ENCODE measurements at regions not wholly inside any gene's neighbourhood (a gene's known extent, or its start where the extent isn't known, plus 50 kb on each side); places are given as distances from the start of the nearest gene placed in this dataset.

DNA sequence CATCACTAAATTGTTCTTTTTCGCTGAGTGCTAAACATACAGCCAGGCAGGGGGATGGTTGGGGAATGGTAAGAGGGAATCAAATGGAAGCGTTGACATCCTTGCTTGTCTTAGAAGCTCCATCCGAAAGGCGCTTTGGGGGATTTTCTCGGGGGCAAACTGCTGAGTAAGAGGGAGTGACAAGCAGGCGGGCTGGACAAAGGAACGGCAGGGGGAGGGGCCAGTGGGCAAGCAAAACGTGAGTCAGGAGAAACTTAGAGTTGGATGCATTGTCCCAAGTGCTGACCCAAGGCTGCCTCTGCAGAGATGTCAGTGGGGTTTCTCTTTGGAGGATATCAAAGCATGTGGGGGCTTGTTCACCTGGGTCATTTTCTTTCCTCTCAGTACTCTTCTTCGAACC, 480.5 kb downstream of the VRK1 start:
- DNase-seq (ENCODE audit: low read depth, low spot score): no peak
- ChIA-PET CTCF (no interaction called here), POLR2A (no interaction called here)
- no peak overlapping the region for H3K4me3 ChIP-seq (ENCODE audit: low read depth, low read length)
- TF ChIP-seq, protein P1, sequence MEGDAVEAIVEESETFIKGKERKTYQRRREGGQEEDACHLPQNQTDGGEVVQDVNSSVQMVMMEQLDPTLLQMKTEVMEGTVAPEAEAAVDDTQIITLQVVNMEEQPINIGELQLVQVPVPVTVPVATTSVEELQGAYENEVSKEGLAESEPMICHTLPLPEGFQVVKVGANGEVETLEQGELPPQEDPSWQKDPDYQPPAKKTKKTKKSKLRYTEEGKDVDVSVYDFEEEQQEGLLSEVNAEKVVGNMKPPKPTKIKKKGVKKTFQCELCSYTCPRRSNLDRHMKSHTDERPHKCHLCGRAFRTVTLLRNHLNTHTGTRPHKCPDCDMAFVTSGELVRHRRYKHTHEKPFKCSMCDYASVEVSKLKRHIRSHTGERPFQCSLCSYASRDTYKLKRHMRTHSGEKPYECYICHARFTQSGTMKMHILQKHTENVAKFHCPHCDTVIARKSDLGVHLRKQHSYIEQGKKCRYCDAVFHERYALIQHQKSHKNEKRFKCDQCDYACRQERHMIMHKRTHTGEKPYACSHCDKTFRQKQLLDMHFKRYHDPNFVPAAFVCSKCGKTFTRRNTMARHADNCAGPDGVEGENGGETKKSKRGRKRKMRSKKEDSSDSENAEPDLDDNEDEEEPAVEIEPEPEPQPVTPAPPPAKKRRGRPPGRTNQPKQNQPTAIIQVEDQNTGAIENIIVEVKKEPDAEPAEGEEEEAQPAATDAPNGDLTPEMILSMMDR (IDR thresholded peaks at IDR 0.05; ENCODE audit: insufficient read depth, low read length, missing control alignments): no peak

DNA sequence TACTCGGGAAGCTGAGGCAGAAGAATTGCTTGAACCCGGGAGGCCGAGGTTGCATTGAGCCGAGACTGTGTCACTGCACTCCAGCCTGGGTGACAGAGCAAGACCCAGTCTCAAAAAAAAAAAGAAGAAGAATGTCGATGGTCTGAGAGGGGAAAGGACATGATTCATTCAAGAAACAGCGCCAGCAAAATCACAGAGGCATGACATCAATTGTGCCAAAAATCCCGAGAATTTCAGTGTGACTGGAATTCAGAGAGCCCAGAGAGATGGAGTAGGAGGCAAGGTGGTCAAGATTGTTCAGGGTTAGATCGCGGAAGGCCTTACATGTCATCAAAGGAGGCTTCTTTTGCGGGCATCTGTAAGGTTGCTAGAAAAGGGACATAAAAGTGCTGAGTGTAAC, 483.3 kb downstream of the VRK1 start:
- no peak overlapping the region for H3K4me3 ChIP-seq (ENCODE audit: low read depth, low read length)
- TF ChIP-seq, protein P1 (IDR thresholded peaks at IDR 0.05; ENCODE audit: insufficient read depth, low read length, missing control alignments): no peak
- ChIA-PET POLR2A (no interaction called here), CTCF (no interaction called here)
- no peak for DNase-seq (ENCODE audit: low read depth, low spot score)

DNA sequence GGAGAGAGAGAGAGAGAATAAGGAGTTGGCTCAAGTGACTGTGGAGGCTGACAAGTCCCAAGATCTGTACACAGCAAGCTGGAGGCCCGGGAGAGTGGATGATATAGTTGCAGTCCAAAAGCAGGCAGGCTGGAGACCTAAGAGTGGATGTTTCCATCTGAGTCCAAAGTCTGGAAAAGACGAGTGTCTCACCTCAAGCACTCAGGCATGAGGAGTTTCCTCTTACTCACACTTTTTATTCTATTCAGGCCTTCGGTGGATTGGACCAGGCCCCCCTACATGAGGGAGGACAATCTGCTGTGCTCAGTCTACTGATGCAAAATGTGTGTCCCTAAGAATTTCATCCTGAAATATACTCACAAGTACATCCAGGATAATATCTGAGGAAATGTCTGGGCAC, 484.6 kb downstream of the VRK1 start:
- TF ChIP-seq, protein P1 (IDR thresholded peaks at IDR 0.05; ENCODE audit: insufficient read depth, low read length, missing control alignments): no peak
- DNase-seq (ENCODE audit: low read depth, low spot score): no peak
- ChIA-PET POLR2A (no interaction called here), CTCF (no interaction called here)
- H3K4me3 ChIP-seq (ENCODE audit: low read depth, low read length): no peak overlapping the region

DNA sequence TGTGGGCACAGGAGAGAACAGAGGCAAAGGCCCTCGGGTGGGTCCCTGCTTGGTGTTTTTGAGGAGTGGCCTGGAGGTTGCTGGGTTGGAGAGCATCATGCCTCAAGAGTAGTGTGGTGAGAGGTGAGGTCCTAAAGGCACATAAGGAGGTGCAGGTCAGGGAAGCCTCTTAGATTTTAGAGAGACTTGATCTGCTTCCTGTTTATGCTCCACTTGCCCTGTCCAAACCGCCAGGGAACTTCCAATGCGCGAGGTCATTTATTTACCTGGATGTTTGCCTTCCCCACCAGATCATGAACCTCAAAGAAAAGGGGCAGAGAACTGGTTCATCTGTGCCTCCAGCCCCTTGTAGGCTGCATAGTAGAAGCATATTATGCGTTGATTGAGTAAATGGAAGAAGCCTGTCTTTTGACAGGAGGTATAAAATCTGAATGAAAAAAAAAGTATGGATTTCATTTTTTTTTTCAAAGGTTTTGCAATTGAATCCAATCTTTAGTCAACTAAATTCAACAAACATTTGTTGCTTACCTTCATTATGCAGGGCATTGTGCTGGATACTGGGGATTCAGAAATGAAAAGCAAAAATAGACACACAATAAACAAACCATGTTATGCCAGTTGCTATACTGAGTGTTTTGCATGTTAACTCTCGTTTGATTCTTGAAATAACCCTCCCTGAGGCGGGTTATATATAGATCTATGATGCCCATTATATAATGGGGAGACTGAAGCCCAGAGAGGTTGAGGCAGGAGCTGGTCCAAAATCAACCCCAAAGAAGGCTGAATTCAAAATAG, 485.2 kb downstream of the VRK1 start:
- ChIA-PET CTCF (no interaction called here), POLR2A (no interaction called here)
- no peak for DNase-seq (ENCODE audit: low read depth, low spot score)
- no peak overlapping the region for H3K4me3 ChIP-seq (ENCODE audit: low read depth, low read length)
- TF ChIP-seq, protein P1 (IDR thresholded peaks at IDR 0.05; ENCODE audit: insufficient read depth, low read length, missing control alignments): no peak

DNA sequence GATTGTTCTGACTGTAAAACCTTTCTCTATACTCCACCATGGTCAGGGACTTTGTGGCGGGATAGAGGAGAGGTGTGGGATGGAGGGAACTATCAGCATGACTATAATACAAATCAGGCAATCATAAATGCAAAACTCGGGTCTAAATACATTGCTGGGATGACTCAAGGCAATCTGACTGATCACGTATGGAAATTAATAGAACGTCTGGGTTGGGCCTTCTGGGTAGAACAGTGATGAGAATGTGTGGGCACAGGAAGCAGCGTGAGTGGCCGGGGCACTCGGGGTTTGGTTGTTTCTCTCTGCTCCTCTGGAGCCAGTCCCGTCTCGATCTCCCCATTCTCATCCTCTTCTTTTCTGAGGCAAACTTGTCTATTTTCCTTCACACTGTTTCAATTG, 485.8 kb downstream of the VRK1 start:
- POLR2A ChIA-PET: no interaction called here
- CTCF ChIA-PET: no interaction called here
- no peak overlapping the region for H3K4me3 ChIP-seq (ENCODE audit: low read depth, low read length)
- TF ChIP-seq, protein P1 (IDR thresholded peaks at IDR 0.05; ENCODE audit: insufficient read depth, low read length, missing control alignments): no peak
- DNase-seq (ENCODE audit: low read depth, low spot score): no peak

DNA sequence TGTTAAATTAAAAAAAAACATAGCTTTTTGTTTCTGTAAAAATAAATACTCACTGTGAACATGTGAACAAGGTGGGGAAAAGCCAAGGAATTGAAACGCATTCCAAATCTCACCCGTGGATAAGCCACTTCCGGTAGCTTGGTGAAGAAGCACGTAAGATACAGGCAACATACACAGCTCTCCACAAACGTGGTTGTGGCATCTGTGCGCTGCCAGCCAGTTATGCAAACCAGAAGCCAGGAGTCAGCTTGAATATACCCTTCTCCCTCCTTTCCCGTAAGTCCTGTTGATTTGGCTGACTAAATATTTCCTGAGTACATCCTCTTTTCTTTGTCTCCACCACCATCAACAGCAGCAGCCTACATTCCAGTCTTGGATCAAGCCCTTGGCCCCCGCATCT, 486.2 kb downstream of the VRK1 start:
- ChIA-PET POLR2A (no interaction called here), CTCF (no interaction called here)
- TF ChIP-seq, protein P1 (IDR thresholded peaks at IDR 0.05; ENCODE audit: insufficient read depth, low read length, missing control alignments): no peak
- H3K4me3 ChIP-seq (ENCODE audit: low read depth, low read length): no peak overlapping the region
- DNase-seq (ENCODE audit: low read depth, low spot score): no peak

Data from AG04449 (cell line).